ENCODE measurements at regions not wholly inside any gene's neighbourhood (a gene's known extent, or its start where the extent isn't known, plus 50 kb on each side); places are given as distances from the start of the nearest gene placed in this dataset.
"Not testable (repeated sequence)": the region's sequence is repeated elsewhere in the genome, so short reads cannot be mapped to it uniquely, and the experiment has no call there.

- peak; percentile 80 for DNase-seq (ENCODE audit: low read depth)
Measured at GRCh38 chr5:72597456-72597948, 90.3 kb upstream of the ZNF366 start.

- DNase-seq (ENCODE audit: low read depth): no peak
Measured at GRCh38 chr5:72596956-72597355, 89.7 kb upstream of the ZNF366 start.

- no peak for DNase-seq (ENCODE audit: low read depth)
Measured at GRCh38 chr5:72588640-72589039, 81.4 kb upstream of the ZNF366 start.

- DNase-seq (ENCODE audit: low read depth): no peak
Measured at GRCh38 chr5:72587661-72588308, 80.6 kb upstream of the ZNF366 start.

GRCh38 chr5:72586788-72587530, 79.7 kb upstream of the ZNF366 start:
- DNase-seq (ENCODE audit: low read depth): no peak

GRCh38 chr5:72584466-72584865, 77.3 kb upstream of the ZNF366 start:
- peak; percentile 91 for DNase-seq (ENCODE audit: low read depth)

GRCh38 chr5:72579290-72579689, 72.1 kb upstream of the ZNF366 start:
- not testable (repeated sequence) for DNase-seq (ENCODE audit: low read depth)

- DNase-seq (ENCODE audit: low read depth): no peak
Measured at GRCh38 chr5:72572236-72572765, 65.1 kb upstream of the ZNF366 start.

- DNase-seq (ENCODE audit: low read depth): no peak
Measured at GRCh38 chr5:72569408-72569944, 62.3 kb upstream of the ZNF366 start.

- DNase-seq (ENCODE audit: low read depth): no peak
Measured at GRCh38 chr5:72566746-72567145, 59.5 kb upstream of the ZNF366 start.

- no peak for DNase-seq (ENCODE audit: low read depth)
Measured at GRCh38 chr5:72565513-72566289, 58.5 kb upstream of the ZNF366 start.

- no peak for DNase-seq (ENCODE audit: low read depth)
Measured at GRCh38 chr5:72562717-72563116, 55.5 kb upstream of the ZNF366 start.

GRCh38 chr5:72561148-72561972, 54.1 kb upstream of the ZNF366 start:
- peak; percentile 21 for DNase-seq (ENCODE audit: low read depth)

- no peak for DNase-seq (ENCODE audit: low read depth)
Measured at GRCh38 chr5:72559866-72560766, 52.9 kb upstream of the ZNF366 start.

- DNase-seq (ENCODE audit: low read depth): no peak
Measured at GRCh38 chr5:72558383-72558782, 51.2 kb upstream of the ZNF366 start.

- DNase-seq (ENCODE audit: low read depth): no peak
Measured at GRCh38 chr5:72558046-72558336, 50.8 kb upstream of the ZNF366 start.

GRCh38 chr5:72557167-72558045, 50.2 kb upstream of the ZNF366 start:
- no peak for DNase-seq (ENCODE audit: low read depth)

All from renal cortical epithelial cell (primary cell).